ENCODE measurements at regions not wholly inside any gene's neighbourhood (a gene's known extent, or its start where the extent isn't known, plus 50 kb on each side); places are given as distances from the start of the nearest gene placed in this dataset.

DNA sequence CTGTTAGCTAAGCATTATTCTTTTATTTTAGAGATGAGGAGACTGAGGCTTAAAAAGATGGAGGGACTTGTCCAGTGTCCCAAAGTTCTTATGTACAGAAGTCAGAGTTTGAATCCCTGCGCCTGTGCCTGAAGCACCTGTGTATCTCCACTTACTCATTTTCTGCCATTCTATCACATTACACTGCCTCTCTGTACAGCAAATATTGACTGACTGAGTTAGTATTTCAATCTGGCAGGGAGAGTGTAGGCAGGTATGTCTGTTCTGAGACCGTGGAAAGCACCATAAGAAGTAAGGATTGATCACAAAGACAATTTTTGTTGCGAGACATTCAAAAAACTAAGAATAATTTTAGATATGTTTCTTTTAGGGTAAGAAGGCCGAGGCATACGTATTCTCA is 162.7 kb downstream of the KITLG start:
- DNase-seq (ENCODE audit: low spot score): no peak

- DNase-seq (ENCODE audit: low spot score): no peak
These were observed 161.3 kb downstream of the KITLG start for GRCh38 chr12:88418856-88419497.

DNA sequence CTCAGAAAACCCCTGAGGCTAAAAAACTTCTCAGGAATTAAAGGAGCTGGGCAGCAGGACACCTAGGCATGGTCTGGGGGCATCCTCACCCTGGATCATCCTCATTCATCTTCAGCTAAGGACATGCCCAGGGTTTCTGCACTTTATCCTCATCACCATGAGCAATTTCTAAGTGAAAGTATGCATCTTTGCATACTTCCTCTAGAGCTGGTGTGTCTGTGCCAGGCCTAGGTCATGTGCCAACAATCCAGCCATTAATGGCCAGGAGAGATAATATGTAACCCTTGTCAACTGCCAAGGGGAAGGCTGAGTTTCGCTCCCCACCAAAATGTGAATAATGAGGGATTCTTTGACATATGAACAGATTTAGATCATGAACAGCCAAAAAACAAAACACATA is 160.5 kb downstream of the KITLG start:
- no peak for DNase-seq (ENCODE audit: low spot score)

DNA sequence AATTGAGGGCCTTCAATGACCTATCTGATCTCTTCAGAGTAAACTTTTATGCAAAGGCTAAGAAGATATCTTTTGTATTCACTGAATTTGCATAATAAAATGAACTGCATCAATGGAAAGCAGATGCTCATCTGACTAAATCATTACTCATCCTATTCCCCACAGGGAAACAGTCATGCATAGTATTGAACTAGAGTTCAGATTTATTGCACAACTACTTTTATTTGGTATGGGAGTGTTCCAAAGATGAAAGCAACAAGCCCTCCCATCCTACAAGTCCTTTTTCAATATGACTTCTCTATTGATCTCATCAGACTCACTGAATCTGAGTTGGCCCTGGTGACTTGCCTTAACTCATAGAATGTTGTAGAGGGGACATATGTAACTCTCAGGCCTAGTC is 159.8 kb downstream of the KITLG start:
- DNase-seq (ENCODE audit: low spot score): no peak

GRCh38 chr12:88424791-88425730 is 155.2 kb downstream of the KITLG start:
- DNase-seq (ENCODE audit: low spot score): no peak

GRCh38 chr12:88428350-88428749 is 151.9 kb downstream of the KITLG start:
- no peak for DNase-seq (ENCODE audit: low spot score)

DNA sequence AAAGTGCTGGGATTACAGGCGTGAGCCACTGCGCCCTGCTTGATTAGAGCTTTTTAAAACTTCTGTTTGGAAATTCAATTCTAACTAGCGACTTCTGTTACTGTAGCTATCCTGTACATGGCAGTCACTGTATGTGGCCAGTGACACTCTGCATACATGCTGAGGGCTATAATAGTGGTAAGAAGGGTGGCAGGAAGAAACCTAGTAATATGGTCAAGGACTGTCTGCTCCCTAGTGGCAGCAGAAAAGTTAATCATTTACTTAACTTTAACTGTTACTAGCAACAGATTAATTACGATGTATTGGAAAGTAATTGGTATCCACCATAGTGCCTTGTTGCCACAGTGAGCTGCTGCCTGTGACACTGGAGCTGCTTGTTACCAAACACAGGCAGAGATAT is 149.0 kb downstream of the KITLG start:
- no peak for DNase-seq (ENCODE audit: low spot score)

GRCh38 chr12:88432531-88433490 is 147.5 kb downstream of the KITLG start:
- DNase-seq (ENCODE audit: low spot score): no peak

DNA sequence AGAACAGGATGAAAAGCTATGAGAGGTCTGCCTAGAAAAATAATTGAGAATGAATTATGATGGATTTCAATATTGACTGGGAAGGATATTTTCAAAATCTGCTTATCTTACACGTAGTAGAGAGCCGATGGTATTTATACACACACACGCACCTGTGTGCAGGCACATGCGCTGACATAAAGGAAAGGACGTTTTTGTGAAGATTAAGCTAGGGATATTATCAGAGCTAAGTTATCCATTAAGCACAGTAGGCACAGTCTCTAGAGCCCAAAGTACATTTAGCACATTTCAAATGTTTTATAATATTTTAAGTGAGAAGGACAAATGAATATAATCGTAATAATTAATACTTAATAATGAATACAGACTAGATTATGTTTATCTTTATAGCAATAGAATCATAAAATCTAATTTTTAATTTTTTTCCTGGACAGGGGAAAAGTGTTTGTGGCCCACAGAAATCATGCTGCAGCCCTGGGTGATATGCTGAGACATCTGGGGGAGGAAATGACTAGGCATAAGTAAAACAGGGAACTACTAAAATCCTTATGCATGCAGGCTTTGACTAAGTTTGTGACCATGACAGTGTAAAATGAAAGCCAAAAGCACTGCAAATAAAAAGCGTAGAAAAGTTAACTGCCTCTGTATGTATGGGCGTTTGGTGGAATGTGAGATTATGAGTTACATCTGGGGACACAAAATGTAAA is 146.1 kb downstream of the KITLG start:
- DNase-seq (ENCODE audit: low spot score): no peak

- DNase-seq (ENCODE audit: low spot score): no peak
These were observed 144.8 kb downstream of the KITLG start for GRCh38 chr12:88435334-88436076.

DNA sequence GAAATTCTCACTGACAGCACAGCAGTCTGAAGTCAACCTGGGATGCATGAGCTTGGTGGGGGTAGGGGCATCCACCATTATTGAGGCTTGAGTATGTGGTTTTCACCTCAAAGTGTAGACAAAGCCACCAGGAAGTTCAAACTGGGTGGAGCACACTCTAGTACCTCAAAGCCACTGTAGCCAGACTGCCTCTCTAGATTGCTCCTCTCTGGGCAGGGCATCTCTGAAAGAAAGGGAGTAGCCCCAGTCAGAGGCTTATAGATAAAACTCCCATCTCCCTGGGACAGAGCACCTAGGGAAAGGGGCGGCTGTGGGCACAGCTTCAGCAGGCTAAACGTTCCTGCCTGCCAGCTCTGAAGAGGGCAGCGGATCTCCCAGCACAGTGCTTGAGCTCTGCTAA is 143.0 kb downstream of the KITLG start:
- no peak for DNase-seq (ENCODE audit: low spot score)

Measured in globus pallidus (tissue), 1 donor.